HFFc6 (cell line): ENCODE measurements at regions not wholly inside any gene's neighbourhood (a gene's known extent, or its start where the extent isn't known, plus 50 kb on each side); places are given as distances from the start of the nearest gene placed in this dataset.

Source experiments
- DNase-seq: peaks from one replicate; pipeline ENCODE4 v3.0.0-alpha.2; 2018
- H3K27ac Mint-ChIP-seq: 2 replicates; pipeline ENCODE4 v1.8.0; 2020; ENCODE audit warnings: mild to moderate bottlenecking, mixed read lengths
- H3K27me3 Mint-ChIP-seq: 2 replicates; pipeline ENCODE4 v1.8.0; 2021; ENCODE audit warnings: mild to moderate bottlenecking, moderate library complexity, mixed read lengths; ENCODE audit not compliant: insufficient read depth
- H3K36me3 Mint-ChIP-seq: 2 replicates; pipeline ENCODE4 v1.8.0; 2021; ENCODE audit warnings: low read depth, mixed read lengths
- H3K4me1 Mint-ChIP-seq: 2 replicates; pipeline ENCODE4 v1.8.0; 2020; ENCODE audit warnings: low read depth, mixed read lengths
- H3K4me3 Mint-ChIP-seq: 2 replicates; pipeline ENCODE4 v1.8.0; 2020; ENCODE audit warnings: mild to moderate bottlenecking, moderate library complexity, mixed read lengths
- H3K9me3 Mint-ChIP-seq: 2 replicates; pipeline ENCODE4 v1.8.0; 2020; ENCODE audit warnings: mild to moderate bottlenecking, mixed read lengths
- CTCF ChIP-seq: fragments of 200-600 bp; sonication (generic); IDR thresholded peaks from 2 replicates; pipeline ENCODE4 v1.5.0; 2021; ENCODE audit warnings: antibody characterized with exemption, mild to moderate bottlenecking

GRCh38 chr15:92315595-92316211 is 78.0 kb upstream of the ST8SIA2 start:
- TF ChIP-seq CTCF = no peak
- no peak for DNase-seq
- no peaks in the 10 kb centered on the region; the same call in 1 of the 2 replicates for H3K36me3 Mint-ChIP-seq
- no peak overlapping the region for H3K4me3 Mint-ChIP-seq
- H3K4me1 Mint-ChIP-seq = no peaks in the 10 kb centered on the region
- no peaks in the 10 kb centered on the region for H3K27me3 Mint-ChIP-seq
- H3K9me3 Mint-ChIP-seq = peaks cover 63% of the 10 kb centered on the region
- no peak overlapping the region for H3K27ac Mint-ChIP-seq

DNA sequence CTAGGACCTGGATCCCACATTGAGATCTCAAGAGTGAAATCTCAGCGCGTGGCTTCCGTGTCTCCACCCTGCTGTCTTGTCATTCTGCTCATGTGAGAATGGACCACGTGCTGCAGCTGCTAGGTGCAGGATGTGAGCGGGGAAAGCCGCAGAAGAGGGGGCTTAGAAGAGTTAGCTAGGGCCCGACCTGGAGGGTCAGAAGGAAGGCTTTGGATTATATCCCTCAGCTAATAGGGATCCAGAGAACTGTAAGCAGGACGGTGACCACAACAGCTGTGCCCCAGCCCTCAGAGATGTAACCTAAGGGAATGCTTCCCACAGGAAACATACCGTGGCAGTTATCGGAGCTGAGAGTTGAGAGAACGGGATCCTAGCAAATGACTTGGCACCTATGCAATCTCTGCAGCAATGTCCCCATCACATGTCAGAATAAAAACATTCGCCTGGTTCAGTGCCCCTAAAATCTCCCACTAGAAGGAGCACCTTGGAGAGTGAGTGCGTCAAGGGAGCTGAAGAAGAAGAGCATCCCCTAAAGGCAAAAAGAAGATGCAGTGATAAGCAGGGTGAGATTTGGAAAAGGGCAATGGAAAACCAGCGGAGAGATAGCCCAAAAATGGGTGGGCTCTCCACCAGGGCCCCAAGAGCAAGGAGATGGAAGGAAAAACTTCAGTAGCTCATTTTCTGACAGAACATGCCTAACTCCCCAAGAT is 76.9 kb upstream of the ST8SIA2 start:
- Mint-ChIP-seq H3K4me3 (no peak overlapping the region), H3K4me1 (no peaks in the 10 kb centered on the region), H3K27me3 (no peaks in the 10 kb centered on the region; the same call in 1 of the 2 replicates), H3K36me3 (no peaks in the 10 kb centered on the region; the same call in 1 of the 2 replicates), H3K27ac (no peak overlapping the region), H3K9me3 (peaks cover 65% of the 10 kb centered on the region)
- no peak for TF ChIP-seq CTCF
- no peak for DNase-seq

DNA sequence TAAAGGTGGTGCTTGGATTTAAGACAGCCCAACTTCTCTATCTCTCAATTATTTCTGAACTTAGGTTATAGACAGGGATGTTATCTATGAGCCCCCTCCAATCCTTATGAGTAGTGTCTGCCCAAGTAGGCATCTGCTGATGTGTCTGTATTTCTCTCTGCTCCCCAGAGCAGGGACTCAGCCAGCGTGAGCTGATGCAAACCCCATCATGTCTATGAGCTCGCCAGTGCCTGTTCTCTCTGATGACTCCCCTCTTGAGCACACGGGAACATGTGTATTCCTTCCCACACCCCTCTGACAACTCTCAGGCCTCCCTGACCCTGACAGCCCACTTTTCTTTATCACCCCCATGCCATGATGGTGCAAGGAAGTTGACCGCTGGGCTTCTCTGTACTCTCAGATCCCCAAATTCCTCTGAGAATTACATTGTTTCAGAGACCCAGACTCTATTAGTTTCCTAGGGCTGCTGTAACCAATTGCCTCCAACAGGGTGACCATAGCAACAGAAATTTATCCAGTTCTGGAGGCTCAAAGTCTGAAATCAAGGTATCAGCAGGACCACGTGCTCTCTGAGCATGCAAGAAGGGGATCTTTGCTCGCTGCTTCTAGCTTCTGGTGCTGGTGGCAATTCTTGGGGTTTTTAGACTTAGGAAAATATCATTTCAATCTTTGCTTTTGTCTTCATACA is 73.5 kb upstream of the ST8SIA2 start:
- no peak overlapping the region for H3K27ac Mint-ChIP-seq
- DNase-seq = no peak
- no peaks in the 10 kb centered on the region; the same call in 1 of the 2 replicates for H3K36me3 Mint-ChIP-seq
- H3K9me3 Mint-ChIP-seq = peaks cover 57% of the 10 kb centered on the region
- H3K4me1 Mint-ChIP-seq = no peaks in the 10 kb centered on the region
- no peaks in the 10 kb centered on the region; the same call in 1 of the 2 replicates for H3K27me3 Mint-ChIP-seq
- H3K4me3 Mint-ChIP-seq = no peak overlapping the region
- TF ChIP-seq CTCF = no peak

DNA sequence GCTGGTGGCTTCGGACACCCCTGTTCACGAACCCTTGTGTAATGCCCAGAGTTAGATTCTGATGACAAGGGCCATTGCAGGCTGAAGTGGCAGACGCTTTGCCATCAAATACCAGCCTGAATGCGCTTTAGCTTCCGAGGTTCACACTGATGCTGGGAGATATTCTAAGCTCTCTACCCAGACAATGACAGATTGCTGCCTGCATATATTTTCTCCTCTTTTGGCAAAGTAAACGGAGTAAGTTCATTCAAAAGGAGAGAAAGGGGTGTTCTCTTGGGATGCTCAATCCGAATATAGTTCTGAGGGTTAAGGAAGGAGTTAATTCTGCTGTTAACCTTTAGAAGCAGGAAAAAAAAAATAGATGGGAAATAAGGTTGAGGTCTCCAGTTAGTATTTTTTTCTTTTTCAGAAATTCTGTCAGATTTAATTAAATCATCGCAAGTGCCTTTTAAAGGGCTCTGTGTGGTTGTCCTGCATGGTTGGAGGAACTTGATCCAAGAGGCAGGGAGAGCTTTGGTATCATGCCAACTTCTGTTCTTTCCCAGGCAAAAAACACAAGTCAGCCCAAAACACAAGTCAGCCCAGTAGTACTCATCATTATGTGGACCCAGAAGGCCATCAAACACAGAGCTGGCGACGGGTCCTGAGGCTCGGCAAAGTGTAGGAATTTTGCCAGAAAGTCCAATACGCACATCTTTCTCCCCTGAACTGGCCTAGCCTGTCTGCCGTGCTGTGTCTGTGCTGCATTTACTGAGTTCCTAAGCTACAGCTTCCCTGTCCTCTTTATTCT is 70.9 kb upstream of the ST8SIA2 start:
- Mint-ChIP-seq H3K27me3 (no peaks in the 10 kb centered on the region; the same call in 1 of the 2 replicates), H3K27ac (no peak overlapping the region), H3K9me3 (peaks cover 51% of the 10 kb centered on the region), H3K36me3 (no peaks in the 10 kb centered on the region; the same call in 1 of the 2 replicates), H3K4me3 (no peak overlapping the region), H3K4me1 (no peaks in the 10 kb centered on the region)
- DNase-seq = no peak
- TF ChIP-seq CTCF = no peak

- H3K27ac Mint-ChIP-seq = no peak overlapping the region
- no peaks in the 10 kb centered on the region for H3K4me1 Mint-ChIP-seq
- no peaks in the 10 kb centered on the region; the same call in 1 of the 2 replicates for H3K36me3 Mint-ChIP-seq
- H3K4me3 Mint-ChIP-seq = no peak overlapping the region
- H3K9me3 Mint-ChIP-seq = peaks cover 51% of the 10 kb centered on the region
- no peaks in the 10 kb centered on the region; the same call in 1 of the 2 replicates for H3K27me3 Mint-ChIP-seq
- no peak for DNase-seq
- no peak for TF ChIP-seq CTCF
Observed at GRCh38 chr15:92323525-92323924, 70.2 kb upstream of the ST8SIA2 start.
